RWPE1 (cell line): ENCODE measurements at regions not wholly inside any gene's neighbourhood (a gene's known extent, or its start where the extent isn't known, plus 50 kb on each side); places are given as distances from the start of the nearest gene placed in this dataset.

Experiments
- CTCF ChIA-PET: fragments of 350-600 bp; sonication (Branson Sonifier 250); formaldehyde crosslinking; extraction: SDS; loops from one replicate; lab custom pipeline; 2021; lab: Yijun Ruan, JAX
- POLR2A ChIA-PET: fragments of 400-600 bp; formaldehyde crosslinking; extraction: SDS; loops from one replicate; lab custom pipeline; 2020; ENCODE audit warnings: antibody characterized with exemption; ENCODE audit not compliant: low non-redundant PET; lab: Yijun Ruan, JAX
- DNase-seq: peaks from one replicate; pipeline ENCODE4 v3.0.0; 2012; ENCODE audit warnings: low spot score
- H3K27ac ChIP-seq: fragments of 450-650 bp; 2 replicates; pipeline ENCODE4 v1.5.1; 2017
- CTCF ChIP-seq: fragments of 450-650 bp; conservative IDR thresholded peaks from 2 replicates; pipeline ENCODE4 v1.5.1; 2017; ENCODE audit warnings: low read depth, mild to moderate bottlenecking

- ChIA-PET POLR2A (no interaction called here), CTCF (no interaction called here)
- no peak for TF ChIP-seq CTCF
- no peak for DNase-seq
- no peak overlapping the region for H3K27ac ChIP-seq
Measured at GRCh38 chr6:4185419-4185818, 50.0 kb upstream of the ECI2 start.
